SK-N-SH treated with all-trans-retinoic acid at 6 μM for 48 hours (cell line): ENCODE measurements at regions not wholly inside any gene's neighbourhood (a gene's known extent, or its start where the extent isn't known, plus 50 kb on each side); places are given as distances from the start of the nearest gene placed in this dataset.

ENCODE experiments used
- ATAC-seq: fragments of 200-7000 bp; cut with Tn5 transposase; 3 replicates; pipeline ENCODE4 v1.9.1; 2020; ENCODE audit warnings: mild to moderate bottlenecking, moderate library complexity
- ARNTL ChIP-seq: fragments of 450-650 bp; formaldehyde crosslinking; IDR thresholded peaks from 2 replicates; pipeline ENCODE4 v1.5.0; 2020; ENCODE audit warnings: low read depth, mild to moderate bottlenecking, moderate library complexity, borderline replicate concordance
- BACH2 ChIP-seq: fragments of 250-450 bp; sonication (Bioruptor Pico); IDR thresholded peaks from 2 replicates; pipeline ENCODE4 v1.9.0; 2021; ENCODE audit warnings: mild to moderate bottlenecking, borderline replicate concordance
- CREB5 ChIP-seq: fragments of 250-450 bp; sonication (Bioruptor Pico); IDR thresholded peaks from 2 replicates; pipeline ENCODE4 v1.5.1; 2020; ENCODE audit warnings: low read depth, mild to moderate bottlenecking, moderate library complexity
- CSDC2 ChIP-seq: fragments of 250-450 bp; sonication (Bioruptor Pico); IDR thresholded peaks from 2 replicates; pipeline ENCODE4 v1.5.0; 2020; ENCODE audit warnings: mild to moderate bottlenecking, moderate library complexity
- CSRNP3 ChIP-seq: fragments of 250-450 bp; sonication (Bioruptor Pico); IDR thresholded peaks from 2 replicates; pipeline ENCODE4 v1.5.1; 2021; ENCODE audit warnings: mild to moderate bottlenecking, moderate library complexity
- ESRRG ChIP-seq: fragments of 250-450 bp; sonication (Bioruptor Pico); IDR thresholded peaks from 2 replicates; pipeline ENCODE4 v1.6.1; 2021; ENCODE audit warnings: mild to moderate bottlenecking
- GLIS3 ChIP-seq: fragments of 250-450 bp; sonication (Bioruptor Pico); IDR thresholded peaks from 2 replicates; pipeline ENCODE4 v1.5.0; 2020; ENCODE audit warnings: mild to moderate bottlenecking, moderate library complexity
- ISL1 ChIP-seq: fragments of 250-450 bp; sonication (Bioruptor Pico); IDR thresholded peaks from 2 replicates; pipeline ENCODE4 v2.1.2; 2022; ENCODE audit warnings: mild to moderate bottlenecking, moderate library complexity
- OSR1 ChIP-seq: fragments of 250-450 bp; sonication (Bioruptor Pico); IDR thresholded peaks from 2 replicates; pipeline ENCODE4 v1.8.0; 2022; ENCODE audit warnings: moderate library complexity, mild to moderate bottlenecking, inconsistent platforms
- POU6F1 ChIP-seq: fragments of 250-450 bp; sonication (Bioruptor Pico); IDR thresholded peaks from 2 replicates; pipeline ENCODE4 v1.8.0; 2021; ENCODE audit warnings: low read depth, mild to moderate bottlenecking, moderate library complexity, borderline replicate concordance
- PPARA ChIP-seq: fragments of 250-450 bp; sonication (Bioruptor Pico); IDR thresholded peaks from 2 replicates; pipeline ENCODE4 v1.5.0; 2020; ENCODE audit warnings: mild to moderate bottlenecking, borderline replicate concordance
- RARB ChIP-seq: fragments of 250-450 bp; sonication (Bioruptor Pico); IDR thresholded peaks from 2 replicates; pipeline ENCODE4 v1.8.0; 2021; ENCODE audit warnings: mild to moderate bottlenecking, moderate library complexity
- SNAI2 ChIP-seq: fragments of 250-450 bp; sonication (Bioruptor Pico); IDR thresholded peaks from 2 replicates; pipeline ENCODE4 v1.5.0; 2020; ENCODE audit warnings: mild to moderate bottlenecking, moderate library complexity
- TCF4 ChIP-seq: fragments of 250-450 bp; sonication (Bioruptor Pico); IDR thresholded peaks from 2 replicates; pipeline ENCODE4 v1.8.0; 2021; ENCODE audit warnings: mild to moderate bottlenecking, moderate library complexity, borderline replicate concordance
- TSHZ2 ChIP-seq: fragments of 250-450 bp; sonication (Bioruptor Pico); IDR thresholded peaks from 2 replicates; pipeline ENCODE4 v1.5.0; 2020; ENCODE audit warnings: mild to moderate bottlenecking, moderate library complexity
- ZC3H10 ChIP-seq: fragments of 250-450 bp; sonication (Bioruptor Pico); IDR thresholded peaks from 2 replicates; pipeline ENCODE4 v1.5.1; 2021; ENCODE audit warnings: mild to moderate bottlenecking, moderate library complexity
- ZFP3 ChIP-seq: fragments of 250-450 bp; sonication (Bioruptor Pico); IDR thresholded peaks from 2 replicates; pipeline ENCODE4 v1.5.0; 2020; ENCODE audit warnings: mild to moderate bottlenecking, moderate library complexity
- ZFP30 ChIP-seq: fragments of 450-650 bp; formaldehyde crosslinking; IDR thresholded peaks from 2 replicates; pipeline ENCODE4 v1.5.0; 2022; ENCODE audit warnings: mild to moderate bottlenecking, moderate library complexity
- ZNF565 ChIP-seq: fragments of 450-650 bp; formaldehyde crosslinking; conservative IDR thresholded peaks from 2 replicates; pipeline ENCODE4 v1.5.0; 2020; ENCODE audit warnings: low read depth, mild to moderate bottlenecking, moderate library complexity
- ZNF70 ChIP-seq: fragments of 450-650 bp; formaldehyde crosslinking; IDR thresholded peaks from 2 replicates; pipeline ENCODE4 v1.5.0; 2020; ENCODE audit warnings: mild to moderate bottlenecking, moderate library complexity
- ZNF8 ChIP-seq: fragments of 450-650 bp; formaldehyde crosslinking; IDR thresholded peaks from 2 replicates; pipeline ENCODE4 v1.5.0; 2020; ENCODE audit warnings: mild to moderate bottlenecking, moderate library complexity

GRCh38 chr15:31587583-31587982 is 260.9 kb downstream of the KLF13 start (continued):
- TF ChIP-seq CSRNP3 (CRISPR knock-in tag) (no peak), SNAI2 (CRISPR knock-in tag) (no peak)
- TF ChIP-seq, all 23 proteins: peak for 0

- TF ChIP-seq OSR1 (CRISPR knock-in tag) (no peak), CSRNP3 (CRISPR knock-in tag) (no peak), ESRRG (no peak), ZNF8 (no peak), POU6F1 (no peak), CSDC2 (CRISPR knock-in tag) (no peak), TCF4 (CRISPR knock-in tag) (no peak), ZFP3 (no peak), BACH2 (CRISPR knock-in tag) (no peak), ISL1 (CRISPR knock-in tag) (no peak), GLIS3 (CRISPR knock-in tag) (no peak), SNAI2 (CRISPR knock-in tag) (no peak), TSHZ2 (CRISPR knock-in tag) (no peak), ZNF565 (CRISPR knock-in tag) (no peak), ZC3H10 (no peak), RARB (CRISPR knock-in tag) (no peak), PPARA (no peak), CREB5 (CRISPR knock-in tag) (no peak), ZNF70 (CRISPR knock-in tag) (no peak), ZFP30 (CRISPR knock-in tag) (no peak)
- ATAC-seq = no peak
Observed at GRCh38 chr15:31590609-31591008, 264.0 kb downstream of the KLF13 start.

- no peak for ATAC-seq
- TF ChIP-seq ZC3H10 = no peak
- no peak for TF ChIP-seq OSR1 (CRISPR knock-in tag)
- TF ChIP-seq CSRNP3 (CRISPR knock-in tag) = no peak
- no peak for TF ChIP-seq ZFP30 (CRISPR knock-in tag)
- no peak for TF ChIP-seq ZNF565 (CRISPR knock-in tag)
- TF ChIP-seq ARNTL = no peak
- no peak for TF ChIP-seq ZFP3
- TF ChIP-seq ISL1 (CRISPR knock-in tag) = no peak
- TF ChIP-seq POU6F1 = no peak
- TF ChIP-seq CREB5 (CRISPR knock-in tag) = no peak
- no peak for TF ChIP-seq SNAI2 (CRISPR knock-in tag)
- TF ChIP-seq TCF4 (CRISPR knock-in tag) = no peak
- no peak for TF ChIP-seq BACH2 (CRISPR knock-in tag)
- TF ChIP-seq ESRRG = no peak
- TF ChIP-seq ZNF8 = no peak
Observed at GRCh38 chr15:31591908-31592307, 265.3 kb downstream of the KLF13 start.
